ENCODE measurements at regions not wholly inside any gene's neighbourhood (a gene's known extent, or its start where the extent isn't known, plus 50 kb on each side); places are given as distances from the start of the nearest gene placed in this dataset.
"Not testable (repeated sequence)": the region's sequence is repeated elsewhere in the genome, so short reads cannot be mapped to it uniquely, and the experiment has no call there.

GRCh38 chr5:124986667-124987066 is 240.2 kb upstream of the ZNF608 start:
- Histone ChIP-seq H3K79me2 (ENCODE audit: control insufficient read depth, insufficient read depth, low read length) (no peaks in the 10 kb centered on the region), H3K4me3 (replicated peaks in 1 of 3; ENCODE audit: insufficient read depth in 1 of 3, low read depth in 1 of 3, low read length in 3 of 3) (no peak overlapping the region), H3K9me1 (replicated peaks; ENCODE audit: control insufficient read depth, extremely low read depth, insufficient read depth, low read length) (no peaks in the 10 kb centered on the region), H3K9ac (replicated peaks; ENCODE audit: extremely low read depth, insufficient read depth, low read length) (no peak overlapping the region), H3K27me3 (ENCODE audit: control insufficient read depth in 2 of 2, insufficient read depth in 2 of 2, low read length in 2 of 2) (no peaks in the 10 kb centered on the region), H3K4me2 (ENCODE audit: insufficient read depth, low read length) (no peak overlapping the region), H2AFZ (ENCODE audit: low read depth, low read length) (no peak overlapping the region), H3K9me3 (replicated peaks; ENCODE audit: control insufficient read depth, insufficient read depth, low read length) (no peaks in the 10 kb centered on the region), H3K27ac (ENCODE audit: insufficient read depth, low read depth, low read length) (no peak overlapping the region), H4K20me1 (replicated peaks; ENCODE audit: control insufficient read depth, extremely low read depth, insufficient read depth, low read length) (no peaks in the 10 kb centered on the region), H3K36me3 (ENCODE audit: control insufficient read depth in 2 of 2, extremely low read depth in 1 of 2, insufficient read depth in 2 of 2, low read length in 2 of 2) (no peaks in the 10 kb centered on the region), H3K4me1 (ENCODE audit: control insufficient read depth, extremely low read depth, insufficient read depth, low read length) (no peaks in the 10 kb centered on the region)
- CTCF ChIA-PET = no interaction called here
- POLR2A ChIA-PET = no interaction called here
- FAIRE-seq (no peak), DNase-seq (ENCODE audit: low read depth, low spot score) (no peak)
- no TSS peak for BruUV-seq (replicated peaks)
- dilution Hi-C loops (cut with MboI; ENCODE audit: extremely low pct_ligation_motif_present, low sequenced_read_pairs) (no loop called here), intact Hi-C loops (cut with micrococcal nuclease) (no loop called here)
- TF ChIP-seq EZH2 (IDR thresholded peaks at IDR 0.05; ENCODE audit: borderline replicate concordance, low read depth, low read length, severe bottlenecking) = no peak
- TF ChIP-seq POLR2AphosphoS5 (IDR thresholded peaks at IDR 0.05; ENCODE audit: insufficient read depth, low read depth, low read length) = no peak
- no peak for TF ChIP-seq CTCF (IDR thresholded peaks at IDR 0.05; ENCODE audit: extremely low read depth in 1 of 2, insufficient read depth in 1 of 2, low read depth in 1 of 2, low read length in 2 of 2)
- TF ChIP-seq GATA2 (IDR thresholded peaks at IDR 0.05; ENCODE audit: insufficient read depth, insufficient read length, low read depth, low read length) = no peak
- TF ChIP-seq FOS (IDR thresholded peaks at IDR 0.05; ENCODE audit: borderline replicate concordance, insufficient read depth, low read length) = no peak
- TF ChIP-seq POLR2A (IDR thresholded peaks at IDR 0.05; ENCODE audit: low read depth, low read length) = no peak
- no peak for TF ChIP-seq MYC (IDR thresholded peaks at IDR 0.05; ENCODE audit: low read depth, low read length)
- no peak for TF ChIP-seq MAX (IDR thresholded peaks at IDR 0.05; ENCODE audit: insufficient read depth, insufficient read length)
- TF ChIP-seq JUN (IDR thresholded peaks at IDR 0.05; ENCODE audit: borderline replicate concordance, insufficient read depth, insufficient read length, low read depth) = no peak

GRCh38 chr5:124987786-124988185 is 241.3 kb upstream of the ZNF608 start:
- peak; percentile 54 for FAIRE-seq
- H3K9me1 ChIP-seq (replicated peaks; ENCODE audit: control insufficient read depth, extremely low read depth, insufficient read depth, low read length); H3K4me1 ChIP-seq (ENCODE audit: control insufficient read depth, extremely low read depth, insufficient read depth, low read length); H3K27me3 ChIP-seq (ENCODE audit: control insufficient read depth in 2 of 2, insufficient read depth in 2 of 2, low read length in 2 of 2); H3K9me3 ChIP-seq (replicated peaks; ENCODE audit: control insufficient read depth, insufficient read depth, low read length); H2AFZ ChIP-seq (ENCODE audit: low read depth, low read length); POLR2A ChIA-PET; dilution Hi-C loops (cut with MboI; ENCODE audit: extremely low pct_ligation_motif_present, low sequenced_read_pairs); BruUV-seq (replicated peaks); H3K4me3 ChIP-seq (replicated peaks in 1 of 3; ENCODE audit: insufficient read depth in 1 of 3, low read depth in 1 of 3, low read length in 3 of 3); intact Hi-C loops (cut with micrococcal nuclease); CTCF ChIA-PET; H3K4me2 ChIP-seq (ENCODE audit: insufficient read depth, low read length); H3K27ac ChIP-seq (ENCODE audit: insufficient read depth, low read depth, low read length); DNase-seq (ENCODE audit: low read depth, low spot score); H4K20me1 ChIP-seq (replicated peaks; ENCODE audit: control insufficient read depth, extremely low read depth, insufficient read depth, low read length); H3K9ac ChIP-seq (replicated peaks; ENCODE audit: extremely low read depth, insufficient read depth, low read length); H3K79me2 ChIP-seq (ENCODE audit: control insufficient read depth, insufficient read depth, low read length); H3K36me3 ChIP-seq (ENCODE audit: control insufficient read depth in 2 of 2, extremely low read depth in 1 of 2, insufficient read depth in 2 of 2, low read length in 2 of 2): not testable (repeated sequence)

Measured in endothelial cell of umbilical vein (primary cell).